Neural progenitor cell (in vitro differentiated cells): ENCODE measurements at regions not wholly inside any gene's neighbourhood (a gene's known extent, or its start where the extent isn't known, plus 50 kb on each side); places are given as distances from the start of the nearest gene placed in this dataset.

Experiments
- DNase-seq: peaks from one replicate; pipeline ENCODE4 v3.0.0-alpha.2; 2016; ENCODE audit warnings: low spot score
- H2AFZ ChIP-seq: fragments of 200-600 bp; sonication (generic); replicated peaks from 2 replicates; pipeline ENCODE4 v1.6.1; 2016; ENCODE audit warnings: antibody characterized with exemption
- H3F3A ChIP-seq: fragments of 200-600 bp; sonication (generic); 2 replicates; pipeline ENCODE4 v1.6.1; 2016; ENCODE audit warnings: antibody characterized with exemption, low read depth
- H3K27ac ChIP-seq: fragments of 200-600 bp; sonication (generic); 2 replicates; pipeline ENCODE4 v1.5.1; 2016; ENCODE audit warnings: mild to moderate bottlenecking
- H3K27me3 ChIP-seq: fragments of 200-600 bp; sonication (generic); 2 replicates; pipeline ENCODE4 v1.6.1; 2016; ENCODE audit warnings: mild to moderate bottlenecking, moderate library complexity
- H3K36me3 ChIP-seq: fragments of 200-600 bp; sonication (generic); 2 replicates; pipeline ENCODE4 v1.5.1; 2016
- H3K4me1 ChIP-seq: fragments of 200-600 bp; sonication (generic); 2 replicates; pipeline ENCODE4 v1.6.1; 2016; ENCODE audit warnings: mixed run types
- H3K4me2 ChIP-seq: fragments of 200-600 bp; sonication (generic); 2 replicates; pipeline ENCODE4 v1.6.1; 2016
- H3K4me3 ChIP-seq: fragments of 200-600 bp; sonication (generic); 2 replicates; pipeline ENCODE4 v1.5.1; 2016
- H3K79me2 ChIP-seq: fragments of 200-600 bp; sonication (generic); 2 replicates; pipeline ENCODE4 v1.6.1; 2016; ENCODE audit warnings: low read depth
- H3K9ac ChIP-seq: fragments of 200-600 bp; sonication (generic); 2 replicates; pipeline ENCODE4 v1.6.1; 2016
- H3K9me3 ChIP-seq: fragments of 200-600 bp; sonication (generic); 2 replicates; pipeline ENCODE4 v1.5.1; 2016; ENCODE audit warnings: low read depth
- H4K20me1 ChIP-seq: fragments of 200-600 bp; sonication (generic); 2 replicates; pipeline ENCODE4 v1.6.1; 2016; ENCODE audit warnings: low read depth
- H3K27ac Mint-ChIP-seq: 3 replicates; pipeline ENCODE4 v1.8.0; 2021; ENCODE audit warnings: mixed read lengths
- H3K27me3 Mint-ChIP-seq: 2 replicates; pipeline ENCODE4 v1.8.0; 2022; ENCODE audit warnings: low read depth, mild to moderate bottlenecking, inconsistent platforms, moderate library complexity, mixed read lengths; ENCODE audit not compliant: insufficient read depth
- H3K36me3 Mint-ChIP-seq: 3 replicates; pipeline ENCODE4 v1.8.0; 2021; ENCODE audit warnings: mixed read lengths
- H3K4me1 Mint-ChIP-seq: 3 replicates; pipeline ENCODE4 v1.8.0; 2021; ENCODE audit warnings: mixed read lengths
- H3K4me3 Mint-ChIP-seq: 3 replicates; pipeline ENCODE4 v1.8.0; 2021; ENCODE audit warnings: mild to moderate bottlenecking, moderate library complexity, mixed read lengths
- H3K9me3 Mint-ChIP-seq: 3 replicates; pipeline ENCODE4 v1.8.0; 2020; ENCODE audit warnings: mixed read lengths
- CTCF ChIP-seq: fragments of 200-600 bp; sonication (generic); IDR thresholded peaks from 2 replicates; pipeline ENCODE4 v1.5.1; 2017; ENCODE audit warnings: antibody characterized with exemption, mild to moderate bottlenecking
- EZH2 ChIP-seq: fragments of 200-600 bp; sonication (generic); IDR thresholded peaks from 2 replicates; pipeline ENCODE4 v1.6.1; 2017; ENCODE audit warnings: antibody characterized with exemption, mild to moderate bottlenecking, moderate library complexity
- EZH2phosphoT487 ChIP-seq: fragments of 200-600 bp; sonication (generic); IDR thresholded peaks from 2 replicates; pipeline ENCODE4 v1.6.1; 2017; ENCODE audit warnings: antibody characterized with exemption

GRCh38 chr10:111548084-111548726 lies 471.4 kb downstream of the ADRA2A start:
- no peak overlapping the region for H3K27ac Mint-ChIP-seq
- no peaks in the 10 kb centered on the region for H3K27me3 Mint-ChIP-seq
- Histone ChIP-seq H3K4me2 (no peak overlapping the region), H3K27me3 (no peaks in the 10 kb centered on the region), H4K20me1 (no peaks in the 10 kb centered on the region), H2AFZ (no peak overlapping the region), H3K36me3 (no peaks in the 10 kb centered on the region), H3K9me3 (no peaks in the 10 kb centered on the region), H3K4me1 (no peaks in the 10 kb centered on the region), H3F3A (no peaks in the 10 kb centered on the region), H3K27ac (no peak overlapping the region), H3K79me2 (no peaks in the 10 kb centered on the region), H3K4me3 (no peak overlapping the region), H3K9ac (no peak overlapping the region)
- H3K36me3 Mint-ChIP-seq = no peaks in the 10 kb centered on the region
- TF ChIP-seq EZH2 = no peak
- no peak for TF ChIP-seq CTCF
- TF ChIP-seq EZH2phosphoT487 = no peak
- no peak for DNase-seq
- H3K4me3 Mint-ChIP-seq = no peak overlapping the region
- no peaks in the 10 kb centered on the region for H3K4me1 Mint-ChIP-seq
- no peaks in the 10 kb centered on the region for H3K9me3 Mint-ChIP-seq

- H3K36me3 ChIP-seq = no peaks in the 10 kb centered on the region
- H3K36me3 Mint-ChIP-seq = no peaks in the 10 kb centered on the region
- no peak overlapping the region for H3K4me3 ChIP-seq
- TF ChIP-seq EZH2 (no peak), CTCF (no peak), EZH2phosphoT487 (no peak)
- H3K9ac ChIP-seq = no peak overlapping the region
- no peaks in the 10 kb centered on the region for H3F3A ChIP-seq
- H3K27me3 ChIP-seq = no peaks in the 10 kb centered on the region
- H2AFZ ChIP-seq = no peak overlapping the region
- H3K4me3 Mint-ChIP-seq = no peak overlapping the region
- no peak overlapping the region for H3K4me2 ChIP-seq
- no peak overlapping the region for H3K27ac ChIP-seq
- no peaks in the 10 kb centered on the region for H3K79me2 ChIP-seq
- no peaks in the 10 kb centered on the region for H3K9me3 ChIP-seq
- H3K27me3 Mint-ChIP-seq = no peaks in the 10 kb centered on the region
- no peak for DNase-seq
- no peaks in the 10 kb centered on the region for H3K9me3 Mint-ChIP-seq
- H3K4me1 ChIP-seq = no peaks in the 10 kb centered on the region
- no peak overlapping the region for H3K27ac Mint-ChIP-seq
- no peaks in the 10 kb centered on the region for H3K4me1 Mint-ChIP-seq
- H4K20me1 ChIP-seq = no peaks in the 10 kb centered on the region
Observed at GRCh38 chr10:111551001-111551400, 474.2 kb downstream of the ADRA2A start.

GRCh38 chr10:111556666-111557065 lies 479.8 kb downstream of the ADRA2A start:
- Mint-ChIP-seq H3K27ac (no peak overlapping the region), H3K9me3 (no peaks in the 10 kb centered on the region), H3K4me3 (no peak overlapping the region), H3K4me1 (no peaks in the 10 kb centered on the region), H3K27me3 (no peaks in the 10 kb centered on the region), H3K36me3 (no peaks in the 10 kb centered on the region)
- no peaks in the 10 kb centered on the region for H3F3A ChIP-seq
- no peak overlapping the region for H3K4me2 ChIP-seq
- H3K4me3 ChIP-seq = no peak overlapping the region
- no peak for DNase-seq
- H2AFZ ChIP-seq = no peak overlapping the region
- no peaks in the 10 kb centered on the region for H3K4me1 ChIP-seq
- no peaks in the 10 kb centered on the region for H4K20me1 ChIP-seq
- H3K27ac ChIP-seq = no peak overlapping the region
- no peaks in the 10 kb centered on the region for H3K36me3 ChIP-seq
- no peak overlapping the region for H3K9ac ChIP-seq
- H3K79me2 ChIP-seq = no peaks in the 10 kb centered on the region
- no peak for TF ChIP-seq EZH2
- no peak for TF ChIP-seq CTCF
- TF ChIP-seq EZH2phosphoT487 = no peak
- H3K9me3 ChIP-seq = no peaks in the 10 kb centered on the region
- H3K27me3 ChIP-seq = no peaks in the 10 kb centered on the region
